Activated CD4-positive, CD25-positive, alpha-beta regulatory T cell treated with anti-CD3 and anti-CD28 coated beads, Interleukin-2, amount 50 U/mL, for 24 hours (primary cell): ENCODE measurements at regions not wholly inside any gene's neighbourhood (a gene's known extent, or its start where the extent isn't known, plus 50 kb on each side); places are given as distances from the start of the nearest gene placed in this dataset.

Experiments
- ATAC-seq, 2 donors: fragments of 150-1000 bp; cut with Tn5 transposase; one replicate each; pipeline ENCODE4 v1.10.0; 2021; ENCODE audit warnings: mild to moderate bottlenecking in 1 of 2, moderate library complexity in 1 of 2

GRCh38 chr20:48324744-48325143, 503.1 kb downstream of the PREX1 start:
- no peak for ATAC-seq

GRCh38 chr20:48321271-48321670, 506.5 kb downstream of the PREX1 start:
- ATAC-seq = no peak

- no peak for ATAC-seq
These were observed 507.7 kb downstream of the PREX1 start for GRCh38 chr20:48319943-48320584.

- ATAC-seq = no peak
These were observed 510.2 kb downstream of the PREX1 start for GRCh38 chr20:48317578-48317977.

- no peak for ATAC-seq
These were observed 512.7 kb downstream of the PREX1 start for GRCh38 chr20:48314925-48315592.

GRCh38 chr20:48313324-48313723, 514.5 kb downstream of the PREX1 start:
- ATAC-seq = no peak

GRCh38 chr20:48311956-48312355, 515.8 kb downstream of the PREX1 start:
- no peak for ATAC-seq

- ATAC-seq = no peak
These were observed 517.5 kb downstream of the PREX1 start for GRCh38 chr20:48310305-48310704.

- no peak for ATAC-seq
These were observed 518.5 kb downstream of the PREX1 start for GRCh38 chr20:48309293-48309692.

- ATAC-seq = no peak
These were observed 518.9 kb downstream of the PREX1 start for GRCh38 chr20:48308882-48309281.

- no peak for ATAC-seq
These were observed 519.5 kb downstream of the PREX1 start for GRCh38 chr20:48308232-48308781.

- ATAC-seq = no peak
These were observed 520.5 kb downstream of the PREX1 start for GRCh38 chr20:48307277-48307676.

- ATAC-seq = no peak
These were observed 517.7 kb upstream of the SULF2 start for GRCh38 chr20:48302844-48303542.

GRCh38 chr20:48302149-48302548, 516.9 kb upstream of the SULF2 start:
- ATAC-seq = no peak

- no peak for ATAC-seq
These were observed 515.9 kb upstream of the SULF2 start for GRCh38 chr20:48301189-48301588.

- ATAC-seq = no peak
These were observed 515.2 kb upstream of the SULF2 start for GRCh38 chr20:48300529-48300928.

GRCh38 chr20:48298851-48299484, 513.7 kb upstream of the SULF2 start:
- ATAC-seq = no peak

GRCh38 chr20:48298433-48298832, 513.2 kb upstream of the SULF2 start:
- no peak for ATAC-seq

- ATAC-seq = no peak
These were observed 510.7 kb upstream of the SULF2 start for GRCh38 chr20:48295966-48296421.

- ATAC-seq = no peak
These were observed 510.2 kb upstream of the SULF2 start for GRCh38 chr20:48295445-48295903.

- no peak for ATAC-seq
These were observed 509.7 kb upstream of the SULF2 start for GRCh38 chr20:48294942-48295341.

GRCh38 chr20:48294196-48294595, 508.9 kb upstream of the SULF2 start:
- no peak for ATAC-seq

- no peak for ATAC-seq
These were observed 508.4 kb upstream of the SULF2 start for GRCh38 chr20:48293671-48294070.
